ENCODE measurements at regions not wholly inside any gene's neighbourhood (a gene's known extent, or its start where the extent isn't known, plus 50 kb on each side); places are given as distances from the start of the nearest gene placed in this dataset.

GRCh38 chrX:87727620-87728019 is 210.0 kb downstream of the KLHL4 start:
- Histone ChIP-seq H2BK120ac (ENCODE audit: insufficient read depth, low read length, poor library complexity) (no peak overlapping the region), H2BK5ac (ENCODE audit: low read depth, low read length, poor library complexity) (no peak overlapping the region), H3K4me3 (ENCODE audit: low read depth, low read length) (no peak overlapping the region), H3K79me1 (ENCODE audit: low read length) (no peaks in the 10 kb centered on the region), H3K18ac (ENCODE audit: low read length) (no peak overlapping the region), H4K12ac (ENCODE audit: low read depth, low read length) (no peak overlapping the region), H3K27ac (ENCODE audit: low read depth, low read length) (no peak overlapping the region), H3K23ac (ENCODE audit: low read length) (no peak overlapping the region), H2BK12ac (ENCODE audit: low read length) (no peak overlapping the region), H3K27me3 (ENCODE audit: insufficient read depth, low read length) (no peaks in the 10 kb centered on the region), H3K4ac (ENCODE audit: low read depth, low read length) (no peak overlapping the region), H4K91ac (ENCODE audit: low read depth, low read length) (no peak overlapping the region), H3K4me1 (ENCODE audit: control insufficient read depth in 1 of 2, insufficient read depth in 2 of 2, low read length in 2 of 2) (no peaks in the 10 kb centered on the region), H3K79me2 (ENCODE audit: control insufficient read depth, insufficient read depth, low read length, poor library complexity) (no peaks in the 10 kb centered on the region), H2AFZ (ENCODE audit: insufficient read depth, low read length, poor library complexity) (no peak overlapping the region), H2AK5ac (ENCODE audit: low read length) (no peak overlapping the region), H3K36me3 (ENCODE audit: control insufficient read depth in 1 of 2, insufficient read depth in 2 of 2, low read length in 2 of 2) (no peaks in the 10 kb centered on the region), H3K4me2 (ENCODE audit: low read length) (no peak overlapping the region), H3K9ac (ENCODE audit: low read length) (no peak overlapping the region), H3K9me3 (ENCODE audit: insufficient read depth, low read depth, low read length) (no peaks in the 10 kb centered on the region), H3K14ac (ENCODE audit: low read length) (no peak overlapping the region), H4K8ac (ENCODE audit: low read depth, low read length) (no peak overlapping the region)
- DNase-seq, result no peak
- no CpG with 5 or more reads among the region's 3 CpGs for WGBS (ENCODE audit: extremely low coverage, insufficient coverage, insufficient read length)

GRCh38 chrX:87728024-87728423 is 210.4 kb downstream of the KLHL4 start:
- Histone ChIP-seq H3K23ac (ENCODE audit: low read length) (no peak overlapping the region), H3K9ac (ENCODE audit: low read length) (no peak overlapping the region), H2BK120ac (ENCODE audit: insufficient read depth, low read length, poor library complexity) (no peak overlapping the region), H3K27me3 (ENCODE audit: insufficient read depth, low read length) (no peaks in the 10 kb centered on the region), H2BK5ac (ENCODE audit: low read depth, low read length, poor library complexity) (no peak overlapping the region), H3K79me2 (ENCODE audit: control insufficient read depth, insufficient read depth, low read length, poor library complexity) (no peaks in the 10 kb centered on the region), H3K4ac (ENCODE audit: low read depth, low read length) (no peak overlapping the region), H3K18ac (ENCODE audit: low read length) (no peak overlapping the region), H4K91ac (ENCODE audit: low read depth, low read length) (no peak overlapping the region), H2AFZ (ENCODE audit: insufficient read depth, low read length, poor library complexity) (no peak overlapping the region), H3K14ac (ENCODE audit: low read length) (no peak overlapping the region), H3K4me3 (ENCODE audit: low read depth, low read length) (no peak overlapping the region), H3K9me3 (ENCODE audit: insufficient read depth, low read depth, low read length) (no peaks in the 10 kb centered on the region), H2AK5ac (ENCODE audit: low read length) (no peak overlapping the region), H3K4me2 (ENCODE audit: low read length) (no peak overlapping the region), H3K4me1 (ENCODE audit: control insufficient read depth in 1 of 2, insufficient read depth in 2 of 2, low read length in 2 of 2) (no peaks in the 10 kb centered on the region), H3K36me3 (ENCODE audit: control insufficient read depth in 1 of 2, insufficient read depth in 2 of 2, low read length in 2 of 2) (no peaks in the 10 kb centered on the region), H3K27ac (ENCODE audit: low read depth, low read length) (no peak overlapping the region), H4K12ac (ENCODE audit: low read depth, low read length) (no peak overlapping the region), H4K8ac (ENCODE audit: low read depth, low read length) (no peak overlapping the region), H3K79me1 (ENCODE audit: low read length) (no peaks in the 10 kb centered on the region), H2BK12ac (ENCODE audit: low read length) (no peak overlapping the region)
- no CpG with 5 or more reads among the region's 9 CpGs for WGBS (ENCODE audit: extremely low coverage, insufficient coverage, insufficient read length)
- no peak for DNase-seq

- no peak overlapping the region for H3K23ac ChIP-seq (ENCODE audit: low read length)
- H2BK120ac ChIP-seq (ENCODE audit: insufficient read depth, low read length, poor library complexity), result no peak overlapping the region
- H3K4me1 ChIP-seq (ENCODE audit: control insufficient read depth in 1 of 2, insufficient read depth in 2 of 2, low read length in 2 of 2), result no peaks in the 10 kb centered on the region
- H2BK12ac ChIP-seq (ENCODE audit: low read length), result no peak overlapping the region
- no peak for DNase-seq
- H2BK5ac ChIP-seq (ENCODE audit: low read depth, low read length, poor library complexity), result no peak overlapping the region
- H3K9ac ChIP-seq (ENCODE audit: low read length), result no peak overlapping the region
- H3K36me3 ChIP-seq (ENCODE audit: control insufficient read depth in 1 of 2, insufficient read depth in 2 of 2, low read length in 2 of 2), result no peaks in the 10 kb centered on the region
- H4K91ac ChIP-seq (ENCODE audit: low read depth, low read length), result no peak overlapping the region
- H3K4ac ChIP-seq (ENCODE audit: low read depth, low read length), result no peak overlapping the region
- no peaks in the 10 kb centered on the region for H3K27me3 ChIP-seq (ENCODE audit: insufficient read depth, low read length)
- H3K4me2 ChIP-seq (ENCODE audit: low read length), result no peak overlapping the region
- no CpG with 5 or more reads among the region's 7 CpGs for WGBS (ENCODE audit: extremely low coverage, insufficient coverage, insufficient read length)
- H2AFZ ChIP-seq (ENCODE audit: insufficient read depth, low read length, poor library complexity), result no peak overlapping the region
- H4K8ac ChIP-seq (ENCODE audit: low read depth, low read length), result no peak overlapping the region
- H4K12ac ChIP-seq (ENCODE audit: low read depth, low read length), result no peak overlapping the region
- H3K4me3 ChIP-seq (ENCODE audit: low read depth, low read length), result no peak overlapping the region
- H3K79me2 ChIP-seq (ENCODE audit: control insufficient read depth, insufficient read depth, low read length, poor library complexity), result no peaks in the 10 kb centered on the region
- no peak overlapping the region for H2AK5ac ChIP-seq (ENCODE audit: low read length)
- no peaks in the 10 kb centered on the region for H3K9me3 ChIP-seq (ENCODE audit: insufficient read depth, low read depth, low read length)
- H3K18ac ChIP-seq (ENCODE audit: low read length), result no peak overlapping the region
- H3K14ac ChIP-seq (ENCODE audit: low read length), result no peak overlapping the region
- no peaks in the 10 kb centered on the region for H3K79me1 ChIP-seq (ENCODE audit: low read length)
- no peak overlapping the region for H3K27ac ChIP-seq (ENCODE audit: low read depth, low read length)
These were observed 210.9 kb downstream of the KLHL4 start for GRCh38 chrX:87728459-87728858.

GRCh38 chrX:87732133-87732532 is 214.5 kb downstream of the KLHL4 start:
- no peak overlapping the region for H3K4me3 ChIP-seq (ENCODE audit: low read depth, low read length)
- H3K27me3 ChIP-seq (ENCODE audit: insufficient read depth, low read length), result no peaks in the 10 kb centered on the region
- H2BK5ac ChIP-seq (ENCODE audit: low read depth, low read length, poor library complexity), result no peak overlapping the region
- no peaks in the 10 kb centered on the region for H3K9me3 ChIP-seq (ENCODE audit: insufficient read depth, low read depth, low read length)
- no peak overlapping the region for H2AFZ ChIP-seq (ENCODE audit: insufficient read depth, low read length, poor library complexity)
- H3K4me1 ChIP-seq (ENCODE audit: control insufficient read depth in 1 of 2, insufficient read depth in 2 of 2, low read length in 2 of 2), result no peaks in the 10 kb centered on the region
- H3K14ac ChIP-seq (ENCODE audit: low read length), result no peak overlapping the region
- H3K4me2 ChIP-seq (ENCODE audit: low read length), result no peak overlapping the region
- H2AK5ac ChIP-seq (ENCODE audit: low read length), result no peak overlapping the region
- no peaks in the 10 kb centered on the region for H3K79me1 ChIP-seq (ENCODE audit: low read length)
- H4K8ac ChIP-seq (ENCODE audit: low read depth, low read length), result no peak overlapping the region
- no peak overlapping the region for H4K12ac ChIP-seq (ENCODE audit: low read depth, low read length)
- DNase-seq, result no peak
- H3K79me2 ChIP-seq (ENCODE audit: control insufficient read depth, insufficient read depth, low read length, poor library complexity), result no peaks in the 10 kb centered on the region
- H4K91ac ChIP-seq (ENCODE audit: low read depth, low read length), result no peak overlapping the region
- H3K9ac ChIP-seq (ENCODE audit: low read length), result no peak overlapping the region
- no peak overlapping the region for H3K4ac ChIP-seq (ENCODE audit: low read depth, low read length)
- H3K18ac ChIP-seq (ENCODE audit: low read length), result no peak overlapping the region
- H3K36me3 ChIP-seq (ENCODE audit: control insufficient read depth in 1 of 2, insufficient read depth in 2 of 2, low read length in 2 of 2), result no peaks in the 10 kb centered on the region
- H3K23ac ChIP-seq (ENCODE audit: low read length), result no peak overlapping the region
- H3K27ac ChIP-seq (ENCODE audit: low read depth, low read length), result no peak overlapping the region
- H2BK120ac ChIP-seq (ENCODE audit: insufficient read depth, low read length, poor library complexity), result no peak overlapping the region
- H2BK12ac ChIP-seq (ENCODE audit: low read length), result no peak overlapping the region
